GM20000 (cell line): ENCODE measurements at regions not wholly inside any gene's neighbourhood (a gene's known extent, or its start where the extent isn't known, plus 50 kb on each side); places are given as distances from the start of the nearest gene placed in this dataset.

Experiments
- DNase-seq: peaks from one replicate; pipeline ENCODE4 v3.0.0; 2012; ENCODE audit warnings: low spot score
- CTCF ChIP-seq: IDR thresholded peaks from 2 replicates; pipeline ENCODE4 v1.5.1; 2012; ENCODE audit warnings: mild to moderate bottlenecking, control low read depth; ENCODE audit errors: extremely low read depth, missing control alignments

DNA sequence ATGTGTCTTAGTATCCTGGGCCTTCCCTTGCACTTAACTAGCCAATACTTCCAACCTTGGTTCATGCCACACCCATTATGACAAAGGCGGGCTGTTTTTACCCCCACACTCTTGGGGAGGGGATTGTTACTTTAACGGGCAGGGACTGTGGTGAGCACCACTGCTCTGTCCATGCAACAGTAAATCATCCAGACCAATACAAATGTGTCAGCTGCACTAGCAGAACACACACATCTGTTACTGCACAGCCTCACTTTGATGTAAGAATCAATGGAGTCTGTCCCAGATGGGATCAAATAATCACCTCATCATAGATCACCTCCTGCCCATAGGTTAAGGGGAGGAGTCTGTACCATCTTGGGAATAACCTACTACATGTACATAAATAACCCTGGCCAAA lies 58.1 kb downstream of the NPAP1 start:
- TF ChIP-seq CTCF = no peak

GRCh38 chr15:24734396-24734795 lies 58.8 kb downstream of the NPAP1 start:
- no peak for TF ChIP-seq CTCF
- no peak for DNase-seq

More for the DNA sequence above, 58.1 kb downstream of the NPAP1 start:
- no peak for DNase-seq

GRCh38 chr15:24745290-24745689 lies 69.7 kb downstream of the NPAP1 start:
- no peak for TF ChIP-seq CTCF
- no peak for DNase-seq

GRCh38 chr15:24746094-24746493 lies 70.5 kb downstream of the NPAP1 start:
- no peak for DNase-seq

DNA sequence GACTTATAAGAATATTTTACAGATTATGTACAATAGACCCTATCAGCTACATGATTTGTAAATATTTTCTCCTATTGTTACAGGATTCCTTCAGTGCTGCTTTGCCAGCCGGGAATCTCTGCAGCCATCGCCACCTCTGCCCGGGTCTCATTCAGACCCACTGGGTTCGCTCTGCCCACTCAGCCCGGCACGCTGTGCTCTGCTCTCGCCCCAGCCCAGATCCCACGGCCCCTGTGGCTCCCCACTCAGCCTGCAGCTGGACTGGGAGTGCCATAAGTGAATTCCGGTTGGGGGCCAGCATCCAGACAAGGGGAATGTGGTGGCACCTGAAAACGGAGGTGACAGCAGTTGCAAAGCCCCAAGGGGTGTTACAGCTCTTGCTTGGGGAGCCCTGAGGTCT lies 71.8 kb downstream of the NPAP1 start:
- TF ChIP-seq CTCF = no peak
- no peak for DNase-seq

More at GRCh38 chr15:24746094-24746493, 70.5 kb downstream of the NPAP1 start:
- TF ChIP-seq CTCF = no peak

DNA sequence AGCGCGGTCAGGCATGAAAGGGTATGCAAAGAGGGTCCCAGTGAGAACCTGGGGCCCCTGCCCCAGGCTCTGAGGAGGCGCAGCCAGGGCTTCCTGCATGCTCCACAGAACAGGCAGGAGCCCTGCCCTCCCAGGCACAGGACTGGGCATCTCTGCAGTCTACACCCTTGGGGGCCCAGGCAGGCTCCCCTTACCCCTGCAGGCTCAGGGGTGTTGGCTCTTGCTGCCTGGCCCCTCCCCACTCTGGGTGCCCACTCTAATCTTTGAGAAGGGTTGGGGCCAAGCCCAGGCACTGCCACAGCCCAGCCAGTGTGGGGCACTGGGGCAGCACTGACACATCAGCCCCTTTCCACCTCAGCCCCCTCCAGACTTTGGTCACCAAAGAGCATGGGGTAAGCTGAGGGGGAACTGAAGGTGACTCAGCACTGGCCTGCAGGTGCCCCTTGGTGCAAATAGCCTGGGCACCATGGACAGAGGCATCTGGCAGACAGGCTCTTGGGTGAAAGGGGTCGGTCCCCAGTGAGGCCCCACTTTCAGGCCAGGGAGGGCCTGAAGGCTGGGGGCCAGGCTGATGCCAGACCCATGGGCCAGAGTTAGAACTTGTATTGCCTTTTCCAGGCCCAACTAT lies 73.4 kb downstream of the NPAP1 start:
- TF ChIP-seq CTCF = no peak
- no peak for DNase-seq

GRCh38 chr15:24752354-24752753 lies 76.8 kb downstream of the NPAP1 start:
- no peak for DNase-seq
- no peak for TF ChIP-seq CTCF
